Naive thymus-derived CD8-positive, alpha-beta T cell (primary cell): ENCODE measurements at regions not wholly inside any gene's neighbourhood (a gene's known extent, or its start where the extent isn't known, plus 50 kb on each side); places are given as distances from the start of the nearest gene placed in this dataset.

Source experiments
- ATAC-seq, 2 donors: fragments of 150-1000 bp; cut with Tn5 transposase in 1 of 2; sonication (Bioruptor Pico), chemical (Tn5 transposase) in 1 of 2; 1 replicate in 1 of 2; 2 replicates in 1 of 2; pipeline ENCODE4 v1.10.0; 2021; ENCODE audit warnings: mild to moderate bottlenecking in 2 of 2, moderate library complexity in 2 of 2
- POLR2A ChIA-PET: fragments of 350-600 bp; sonication (Branson Sonifier 250); formaldehyde crosslinking; loops from one replicate; lab custom pipeline; 2021; ENCODE audit warnings: antibody characterized with exemption; lab: Charles Lee
- DNase-seq, 10 donors: peaks; one replicate each; pipeline versions ENCODE4 v3.0.0 to v3.0.0-alpha.2; 2020 to 2022
- H3K27ac Mint-ChIP-seq, 10 donors: one replicate each; pipeline ENCODE4 v1.8.0; 2020 to 2022; ENCODE audit warnings: mild to moderate bottlenecking in 10 of 10, mixed read lengths in 10 of 10, moderate library complexity in 4 of 10, inconsistent platforms in 1 of 10
- H3K27me3 Mint-ChIP-seq, 5 donors: one replicate each; pipeline ENCODE4 v1.8.0; 2021 to 2022; ENCODE audit warnings: mixed read lengths in 5 of 5
- H3K36me3 Mint-ChIP-seq, 3 donors: one replicate each; pipeline ENCODE4 v1.8.0; 2020 to 2022; ENCODE audit warnings: mixed read lengths in 3 of 3, mild to moderate bottlenecking in 2 of 3, inconsistent platforms in 1 of 3
- H3K4me1 Mint-ChIP-seq, 4 donors: one replicate each; pipeline ENCODE4 v1.8.0; 2021 to 2022; ENCODE audit warnings: mixed read lengths in 4 of 4
- H3K4me3 Mint-ChIP-seq, 10 donors: one replicate each; pipeline ENCODE4 v1.8.0; 2020 to 2022; ENCODE audit warnings: mild to moderate bottlenecking in 10 of 10, mixed read lengths in 10 of 10, moderate library complexity in 6 of 10, inconsistent platforms in 1 of 10
- H3K9me3 Mint-ChIP-seq, 9 donors: one replicate each; pipeline ENCODE4 v1.8.0; 2020 to 2022; ENCODE audit warnings: mixed read lengths in 9 of 9, mild to moderate bottlenecking in 3 of 9, inconsistent platforms in 1 of 9, moderate library complexity in 1 of 9

GRCh38 chrX:95218976-95219375, 1465.7 kb upstream of the DIAPH2 start:
- Mint-ChIP-seq H3K27me3 (no peaks in the 10 kb centered on the region), H3K4me1 (no peaks in the 10 kb centered on the region), H3K4me3 (no peak overlapping the region), H3K9me3 (peaks cover 0 to 5% (median 0%) of the 10 kb centered on the region in 9 donors), H3K27ac (no peak overlapping the region), H3K36me3 (no peaks in the 10 kb centered on the region)
- ATAC-seq, result no peak
- POLR2A ChIA-PET, result no interaction called here
- DNase-seq, result no peak

- Mint-ChIP-seq H3K4me3 (no peak overlapping the region), H3K27me3 (no peaks in the 10 kb centered on the region), H3K9me3 (peaks cover 0 to 21% (median 7%) of the 10 kb centered on the region in 9 donors), H3K27ac (no peak overlapping the region), H3K36me3 (no peaks in the 10 kb centered on the region), H3K4me1 (no peaks in the 10 kb centered on the region)
- ATAC-seq (no peak), DNase-seq (no peak)
- POLR2A ChIA-PET, result no interaction called here
Observed at GRCh38 chrX:95248386-95248785, 1436.3 kb upstream of the DIAPH2 start.

GRCh38 chrX:95290455-95290854, 1394.2 kb upstream of the DIAPH2 start:
- peaks cover 0 to 25% (median 4%) of the 10 kb centered on the region in 9 donors for H3K9me3 Mint-ChIP-seq
- POLR2A ChIA-PET, result no interaction called here
- no peaks in the 10 kb centered on the region for H3K4me1 Mint-ChIP-seq
- no peak overlapping the region for H3K4me3 Mint-ChIP-seq
- H3K27ac Mint-ChIP-seq, result no peak overlapping the region
- ATAC-seq (no peak), DNase-seq (no peak)
- no peaks in the 10 kb centered on the region for H3K36me3 Mint-ChIP-seq
- H3K27me3 Mint-ChIP-seq, result no peaks in the 10 kb centered on the region

- no peaks in the 10 kb centered on the region for H3K27me3 Mint-ChIP-seq
- H3K27ac Mint-ChIP-seq, result no peak overlapping the region
- POLR2A ChIA-PET, result no interaction called here
- ATAC-seq (no peak), DNase-seq (no peak)
- H3K36me3 Mint-ChIP-seq, result no peaks in the 10 kb centered on the region
- no peak overlapping the region for H3K4me3 Mint-ChIP-seq
- H3K9me3 Mint-ChIP-seq, result peaks cover 0 to 32% (median 4%) of the 10 kb centered on the region in 9 donors
- no peaks in the 10 kb centered on the region for H3K4me1 Mint-ChIP-seq
Observed at GRCh38 chrX:95291561-95291960, 1393.1 kb upstream of the DIAPH2 start.

GRCh38 chrX:95318882-95319281, 1365.8 kb upstream of the DIAPH2 start:
- Mint-ChIP-seq H3K27me3 (no peaks in the 10 kb centered on the region), H3K9me3 (peaks cover 0 to 18% (median 0%) of the 10 kb centered on the region in 9 donors), H3K27ac (no peak overlapping the region), H3K36me3 (no peaks in the 10 kb centered on the region), H3K4me1 (no peaks in the 10 kb centered on the region), H3K4me3 (no peak overlapping the region)
- no peak for DNase-seq
- no peak for ATAC-seq
- POLR2A ChIA-PET, result no interaction called here

GRCh38 chrX:95325185-95325584, 1359.5 kb upstream of the DIAPH2 start:
- no peaks in the 10 kb centered on the region for H3K4me1 Mint-ChIP-seq
- no peak for DNase-seq
- no peak overlapping the region for H3K27ac Mint-ChIP-seq
- H3K36me3 Mint-ChIP-seq, result peaks cover 0 to 2% (median 0%) of the 10 kb centered on the region in 3 donors
- H3K4me3 Mint-ChIP-seq, result no peak overlapping the region
- no peak for ATAC-seq
- POLR2A ChIA-PET, result no interaction called here
- no peaks in the 10 kb centered on the region for H3K27me3 Mint-ChIP-seq
- H3K9me3 Mint-ChIP-seq, result peaks cover 0 to 10% (median 0%) of the 10 kb centered on the region in 9 donors

- H3K4me1 Mint-ChIP-seq, result no peaks in the 10 kb centered on the region
- POLR2A ChIA-PET, result no interaction called here
- H3K36me3 Mint-ChIP-seq, result peaks cover 0 to 4% (median 0%) of the 10 kb centered on the region in 3 donors
- H3K4me3 Mint-ChIP-seq, result no peak overlapping the region
- DNase-seq (no peak), ATAC-seq (no peak)
- H3K9me3 Mint-ChIP-seq, result peaks cover 0 to 10% (median 0%) of the 10 kb centered on the region in 9 donors
- no peaks in the 10 kb centered on the region for H3K27me3 Mint-ChIP-seq
- H3K27ac Mint-ChIP-seq, result no peak overlapping the region
Observed at GRCh38 chrX:95330292-95330691, 1354.3 kb upstream of the DIAPH2 start.

GRCh38 chrX:95332530-95332929, 1352.1 kb upstream of the DIAPH2 start:
- Mint-ChIP-seq H3K9me3 (peaks cover 0 to 10% (median 0%) of the 10 kb centered on the region in 9 donors), H3K27ac (no peak overlapping the region), H3K4me1 (no peaks in the 10 kb centered on the region), H3K36me3 (peaks cover 0 to 4% (median 0%) of the 10 kb centered on the region in 3 donors), H3K4me3 (no peak overlapping the region), H3K27me3 (no peaks in the 10 kb centered on the region)
- DNase-seq (no peak), ATAC-seq (no peak)
- POLR2A ChIA-PET, result no interaction called here

- Mint-ChIP-seq H3K36me3 (no peaks in the 10 kb centered on the region), H3K27ac (no peak overlapping the region), H3K27me3 (no peaks in the 10 kb centered on the region), H3K4me1 (no peaks in the 10 kb centered on the region), H3K4me3 (no peak overlapping the region), H3K9me3 (peaks cover 0 to 4% (median 0%) of the 10 kb centered on the region in 9 donors)
- DNase-seq, result no peak
- POLR2A ChIA-PET, result no interaction called here
- ATAC-seq, result no peak
Observed at GRCh38 chrX:95346856-95347255, 1337.8 kb upstream of the DIAPH2 start.

- no peaks in the 10 kb centered on the region for H3K4me1 Mint-ChIP-seq
- POLR2A ChIA-PET, result no interaction called here
- no peak for DNase-seq
- H3K9me3 Mint-ChIP-seq, result no peaks in the 10 kb centered on the region
- H3K4me3 Mint-ChIP-seq, result no peak overlapping the region
- no peak for ATAC-seq
- H3K36me3 Mint-ChIP-seq, result no peaks in the 10 kb centered on the region
- no peak overlapping the region for H3K27ac Mint-ChIP-seq
- H3K27me3 Mint-ChIP-seq, result no peaks in the 10 kb centered on the region
Observed at GRCh38 chrX:95350774-95351488, 1333.7 kb upstream of the DIAPH2 start.

- no peak overlapping the region for H3K4me3 Mint-ChIP-seq
- H3K36me3 Mint-ChIP-seq, result peaks cover 0 to 5% (median 0%) of the 10 kb centered on the region in 3 donors
- POLR2A ChIA-PET, result no interaction called here
- no peak for ATAC-seq
- no peak for DNase-seq
- H3K27me3 Mint-ChIP-seq, result no peaks in the 10 kb centered on the region
- H3K4me1 Mint-ChIP-seq, result no peaks in the 10 kb centered on the region
- H3K9me3 Mint-ChIP-seq, result peaks cover 0 to 14% (median 2%) of the 10 kb centered on the region in 9 donors
- H3K27ac Mint-ChIP-seq, result no peak overlapping the region
Observed at GRCh38 chrX:95367286-95367685, 1317.4 kb upstream of the DIAPH2 start.

GRCh38 chrX:95382799-95383198, 1301.8 kb upstream of the DIAPH2 start:
- POLR2A ChIA-PET, result no interaction called here
- peaks cover 0 to 8% (median 3%) of the 10 kb centered on the region in 9 donors for H3K9me3 Mint-ChIP-seq
- ATAC-seq, result no peak
- H3K36me3 Mint-ChIP-seq, result no peaks in the 10 kb centered on the region
- no peak overlapping the region for H3K4me3 Mint-ChIP-seq
- no peaks in the 10 kb centered on the region for H3K27me3 Mint-ChIP-seq
- no peak for DNase-seq
- no peaks in the 10 kb centered on the region for H3K4me1 Mint-ChIP-seq
- no peak overlapping the region for H3K27ac Mint-ChIP-seq

- DNase-seq (no peak), ATAC-seq (no peak)
- no peak overlapping the region for H3K27ac Mint-ChIP-seq
- H3K27me3 Mint-ChIP-seq, result no peaks in the 10 kb centered on the region
- no peaks in the 10 kb centered on the region for H3K36me3 Mint-ChIP-seq
- no peaks in the 10 kb centered on the region for H3K4me1 Mint-ChIP-seq
- POLR2A ChIA-PET, result no interaction called here
- H3K9me3 Mint-ChIP-seq, result peaks cover 0 to 8% (median 3%) of the 10 kb centered on the region in 9 donors
- no peak overlapping the region for H3K4me3 Mint-ChIP-seq
Observed at GRCh38 chrX:95383778-95384177, 1300.9 kb upstream of the DIAPH2 start.

- Mint-ChIP-seq H3K4me1 (no peaks in the 10 kb centered on the region), H3K27me3 (no peaks in the 10 kb centered on the region), H3K36me3 (no peaks in the 10 kb centered on the region), H3K4me3 (no peak overlapping the region), H3K27ac (no peak overlapping the region), H3K9me3 (peaks cover 0 to 10% (median 2%) of the 10 kb centered on the region in 9 donors)
- ATAC-seq, result no peak
- POLR2A ChIA-PET, result no interaction called here
- no peak for DNase-seq
Observed at GRCh38 chrX:95427389-95427788, 1257.3 kb upstream of the DIAPH2 start.
